HG03442 (cell line): ENCODE measurements at regions not wholly inside any gene's neighbourhood (a gene's known extent, or its start where the extent isn't known, plus 50 kb on each side); places are given as distances from the start of the nearest gene placed in this dataset.

Experiments
- ATAC-seq: cut with Tn5 transposase; IDR thresholded peaks from one replicate; pipeline ENCODE4 v1.9.1; 2021; ENCODE audit warnings: mild to moderate bottlenecking, moderate library complexity; ENCODE audit not compliant: unreplicated experiment

- ATAC-seq = no peak
These were observed 702.0 kb downstream of the CDH11 start for GRCh38 chr16:64419832-64420231.

- no peak for ATAC-seq
These were observed 704.1 kb downstream of the CDH11 start for GRCh38 chr16:64417711-64418227.

GRCh38 chr16:64416216-64417005 lies 705.5 kb downstream of the CDH11 start:
- ATAC-seq = no peak

GRCh38 chr16:64412578-64413280 lies 709.1 kb downstream of the CDH11 start:
- no peak for ATAC-seq

- no peak for ATAC-seq
These were observed 711.6 kb downstream of the CDH11 start for GRCh38 chr16:64410306-64410705.

GRCh38 chr16:64409783-64410210 lies 712.1 kb downstream of the CDH11 start:
- no peak for ATAC-seq

GRCh38 chr16:64408699-64409098 lies 713.2 kb downstream of the CDH11 start:
- no peak for ATAC-seq

- no peak for ATAC-seq
These were observed 715.1 kb downstream of the CDH11 start for GRCh38 chr16:64406770-64407181.

GRCh38 chr16:64403352-64403751 lies 718.5 kb downstream of the CDH11 start:
- ATAC-seq = no peak

GRCh38 chr16:64398793-64399192 lies 723.1 kb downstream of the CDH11 start:
- no peak for ATAC-seq

GRCh38 chr16:64397945-64398508 lies 723.8 kb downstream of the CDH11 start:
- no peak for ATAC-seq

- ATAC-seq = no peak
These were observed 724.8 kb downstream of the CDH11 start for GRCh38 chr16:64397042-64397441.

- ATAC-seq = no peak
These were observed 727.8 kb downstream of the CDH11 start for GRCh38 chr16:64394061-64394460.

GRCh38 chr16:64392456-64392855 lies 729.4 kb downstream of the CDH11 start:
- ATAC-seq = no peak

- no peak for ATAC-seq
These were observed 730.7 kb downstream of the CDH11 start for GRCh38 chr16:64391063-64391600.

- ATAC-seq = no peak
These were observed 731.8 kb downstream of the CDH11 start for GRCh38 chr16:64390102-64390501.

GRCh38 chr16:64384636-64385035 lies 737.2 kb downstream of the CDH11 start:
- no peak for ATAC-seq

GRCh38 chr16:64381979-64382378 lies 739.9 kb downstream of the CDH11 start:
- ATAC-seq = no peak

GRCh38 chr16:64380751-64381150 lies 741.1 kb downstream of the CDH11 start:
- no peak for ATAC-seq

GRCh38 chr16:64375391-64375980 lies 746.4 kb downstream of the CDH11 start:
- no peak for ATAC-seq

GRCh38 chr16:64370112-64370511 lies 751.8 kb downstream of the CDH11 start:
- no peak for ATAC-seq
